ENCODE measurements at regions not wholly inside any gene's neighbourhood (a gene's known extent, or its start where the extent isn't known, plus 50 kb on each side); places are given as distances from the start of the nearest gene placed in this dataset.

DNA sequence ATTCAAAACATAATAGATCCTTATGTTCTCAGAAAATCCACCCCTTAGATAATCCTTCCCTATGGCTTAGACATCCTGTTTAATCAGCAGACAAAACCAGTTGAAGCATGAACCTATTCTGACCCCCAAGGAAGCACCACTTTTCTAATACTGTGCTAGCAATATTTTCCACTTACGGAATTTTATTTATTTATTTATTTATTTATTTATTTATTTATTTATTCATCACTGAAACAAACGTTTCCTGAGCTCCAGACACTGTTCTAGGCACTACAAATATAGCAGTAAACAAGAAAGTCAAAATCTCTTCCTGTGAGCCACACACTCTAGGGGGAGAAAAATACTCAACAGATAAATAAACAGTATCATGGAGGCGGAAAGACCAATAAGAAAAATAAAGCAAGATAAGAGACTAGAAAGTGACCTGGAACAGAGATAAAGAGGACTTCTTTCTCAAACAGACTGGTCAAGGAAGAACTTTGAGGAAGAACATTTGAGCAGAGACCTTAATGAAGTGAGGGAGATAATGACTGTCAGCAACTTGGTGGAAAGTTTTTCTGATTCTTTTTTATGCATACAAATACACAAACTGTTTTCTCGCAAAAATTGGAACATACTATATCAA is 145.5 kb upstream of the POGK start:
- TF ChIP-seq, protein P1, sequence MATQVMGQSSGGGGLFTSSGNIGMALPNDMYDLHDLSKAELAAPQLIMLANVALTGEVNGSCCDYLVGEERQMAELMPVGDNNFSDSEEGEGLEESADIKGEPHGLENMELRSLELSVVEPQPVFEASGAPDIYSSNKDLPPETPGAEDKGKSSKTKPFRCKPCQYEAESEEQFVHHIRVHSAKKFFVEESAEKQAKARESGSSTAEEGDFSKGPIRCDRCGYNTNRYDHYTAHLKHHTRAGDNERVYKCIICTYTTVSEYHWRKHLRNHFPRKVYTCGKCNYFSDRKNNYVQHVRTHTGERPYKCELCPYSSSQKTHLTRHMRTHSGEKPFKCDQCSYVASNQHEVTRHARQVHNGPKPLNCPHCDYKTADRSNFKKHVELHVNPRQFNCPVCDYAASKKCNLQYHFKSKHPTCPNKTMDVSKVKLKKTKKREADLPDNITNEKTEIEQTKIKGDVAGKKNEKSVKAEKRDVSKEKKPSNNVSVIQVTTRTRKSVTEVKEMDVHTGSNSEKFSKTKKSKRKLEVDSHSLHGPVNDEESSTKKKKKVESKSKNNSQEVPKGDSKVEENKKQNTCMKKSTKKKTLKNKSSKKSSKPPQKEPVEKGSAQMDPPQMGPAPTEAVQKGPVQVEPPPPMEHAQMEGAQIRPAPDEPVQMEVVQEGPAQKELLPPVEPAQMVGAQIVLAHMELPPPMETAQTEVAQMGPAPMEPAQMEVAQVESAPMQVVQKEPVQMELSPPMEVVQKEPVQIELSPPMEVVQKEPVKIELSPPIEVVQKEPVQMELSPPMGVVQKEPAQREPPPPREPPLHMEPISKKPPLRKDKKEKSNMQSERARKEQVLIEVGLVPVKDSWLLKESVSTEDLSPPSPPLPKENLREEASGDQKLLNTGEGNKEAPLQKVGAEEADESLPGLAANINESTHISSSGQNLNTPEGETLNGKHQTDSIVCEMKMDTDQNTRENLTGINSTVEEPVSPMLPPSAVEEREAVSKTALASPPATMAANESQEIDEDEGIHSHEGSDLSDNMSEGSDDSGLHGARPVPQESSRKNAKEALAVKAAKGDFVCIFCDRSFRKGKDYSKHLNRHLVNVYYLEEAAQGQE (IDR thresholded peaks at IDR 0.05; ENCODE audit: low read depth) = no peak
- TF ChIP-seq, protein P2, sequence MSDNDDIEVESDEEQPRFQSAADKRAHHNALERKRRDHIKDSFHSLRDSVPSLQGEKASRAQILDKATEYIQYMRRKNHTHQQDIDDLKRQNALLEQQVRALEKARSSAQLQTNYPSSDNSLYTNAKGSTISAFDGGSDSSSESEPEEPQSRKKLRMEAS (IDR thresholded peaks at IDR 0.05) = no peak
- TF ChIP-seq RAD21 (IDR thresholded peaks at IDR 0.05; ENCODE audit: low read depth) (no peak), POLR2AphosphoS5 (IDR thresholded peaks at IDR 0.05; ENCODE audit: low read depth, low read length) (no peak), POLR2A (IDR thresholded peaks at IDR 0.05; ENCODE audit: borderline replicate concordance, extremely low read depth, insufficient read depth, insufficient read length) (no peak)
